ENCODE measurements at regions not wholly inside any gene's neighbourhood (a gene's known extent, or its start where the extent isn't known, plus 50 kb on each side); places are given as distances from the start of the nearest gene placed in this dataset.

DNA sequence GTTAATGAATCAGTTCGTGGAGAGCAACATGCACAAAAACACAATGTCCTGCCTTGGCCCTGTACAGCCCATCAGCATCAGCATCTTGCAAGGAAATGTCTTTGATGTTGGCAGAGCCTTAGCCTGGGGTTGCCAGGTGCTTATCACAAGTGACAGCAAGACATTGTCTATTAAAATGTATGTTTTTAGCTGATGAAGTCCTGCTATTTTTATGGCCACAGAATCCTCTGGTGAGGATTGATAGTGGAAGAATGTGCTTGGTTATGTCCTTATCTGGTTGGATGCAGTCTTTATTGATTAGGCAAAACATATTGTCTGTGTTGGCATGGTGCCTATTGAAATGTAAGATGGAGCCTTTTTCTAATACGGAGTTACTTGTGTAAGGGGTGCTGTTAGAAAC lies 1427.0 kb upstream of the MIR17HG start:
- no peaks in the 10 kb centered on the region for H3K4me1 Mint-ChIP-seq (ENCODE audit: low read depth)
- H3K27ac Mint-ChIP-seq: no peak overlapping the region
- no peak for DNase-seq
- no peak for ATAC-seq (replicated peaks in 1 of 2)
- no peaks in the 10 kb centered on the region for H3K27me3 Mint-ChIP-seq (ENCODE audit: low read depth)
- no peaks in the 10 kb centered on the region for H3K36me3 Mint-ChIP-seq (ENCODE audit: insufficient read depth in 2 of 2)
- peaks cover 6 to 12% of the 10 kb centered on the region in 2 donors for H3K9me3 Mint-ChIP-seq
- no peak overlapping the region for H3K4me3 Mint-ChIP-seq

GRCh38 chr13:89923052-89923451 lies 1424.4 kb upstream of the MIR17HG start:
- peaks cover 8 to 12% of the 10 kb centered on the region in 2 donors for H3K9me3 Mint-ChIP-seq
- ATAC-seq (replicated peaks in 1 of 2) (no peak), DNase-seq (no peak)
- H3K27ac Mint-ChIP-seq: no peak overlapping the region
- no peaks in the 10 kb centered on the region for H3K4me1 Mint-ChIP-seq (ENCODE audit: low read depth)
- H3K27me3 Mint-ChIP-seq (ENCODE audit: low read depth): no peaks in the 10 kb centered on the region
- H3K4me3 Mint-ChIP-seq: no peak overlapping the region
- no peaks in the 10 kb centered on the region for H3K36me3 Mint-ChIP-seq (ENCODE audit: insufficient read depth in 2 of 2)

GRCh38 chr13:89923736-89924135 lies 1423.8 kb upstream of the MIR17HG start:
- peaks cover 8 to 12% of the 10 kb centered on the region in 2 donors for H3K9me3 Mint-ChIP-seq
- H3K27me3 Mint-ChIP-seq (ENCODE audit: low read depth): no peaks in the 10 kb centered on the region
- no peak overlapping the region for H3K4me3 Mint-ChIP-seq
- DNase-seq: no peak
- H3K4me1 Mint-ChIP-seq (ENCODE audit: low read depth): no peaks in the 10 kb centered on the region
- no peak for ATAC-seq (replicated peaks in 1 of 2)
- H3K36me3 Mint-ChIP-seq (ENCODE audit: insufficient read depth in 2 of 2): no peaks in the 10 kb centered on the region
- no peak overlapping the region for H3K27ac Mint-ChIP-seq

DNA sequence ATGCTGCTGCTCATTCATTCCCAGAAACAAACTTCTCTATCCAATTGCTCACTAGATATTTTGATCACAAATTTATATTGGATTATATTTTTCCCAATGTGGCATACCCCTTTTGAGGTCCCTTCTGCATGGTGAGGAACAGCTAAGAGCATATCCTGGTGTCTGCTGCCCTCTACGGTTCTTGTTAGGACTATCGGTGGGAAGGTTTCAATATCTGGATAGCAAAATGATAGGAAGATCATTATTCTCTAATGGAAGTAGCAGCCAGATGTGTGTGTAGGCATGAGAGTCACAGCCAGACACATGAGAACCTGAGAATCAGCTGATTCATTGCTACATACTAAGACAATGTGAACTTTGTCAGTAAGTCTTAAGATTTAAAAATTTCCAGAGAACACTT lies 1422.4 kb upstream of the MIR17HG start:
- Mint-ChIP-seq H3K27ac (no peak overlapping the region), H3K27me3 (ENCODE audit: low read depth) (no peaks in the 10 kb centered on the region), H3K4me1 (ENCODE audit: low read depth) (no peaks in the 10 kb centered on the region), H3K9me3 (peaks cover 9 to 14% of the 10 kb centered on the region in 2 donors), H3K36me3 (ENCODE audit: insufficient read depth in 2 of 2) (no peaks in the 10 kb centered on the region), H3K4me3 (no peak overlapping the region)
- no peak for ATAC-seq (replicated peaks in 1 of 2)
- no peak for DNase-seq

GRCh38 chr13:89930861-89931260 lies 1416.6 kb upstream of the MIR17HG start:
- Mint-ChIP-seq H3K9me3 (peaks cover 10 to 14% of the 10 kb centered on the region in 2 donors), H3K4me3 (no peak overlapping the region), H3K27me3 (ENCODE audit: low read depth) (no peaks in the 10 kb centered on the region), H3K36me3 (ENCODE audit: insufficient read depth in 2 of 2) (peaks cover 2 to 4% of the 10 kb centered on the region in 2 donors), H3K27ac (no peak overlapping the region), H3K4me1 (ENCODE audit: low read depth) (no peaks in the 10 kb centered on the region)
- ATAC-seq (replicated peaks in 1 of 2) (no peak), DNase-seq (no peak)

DNA sequence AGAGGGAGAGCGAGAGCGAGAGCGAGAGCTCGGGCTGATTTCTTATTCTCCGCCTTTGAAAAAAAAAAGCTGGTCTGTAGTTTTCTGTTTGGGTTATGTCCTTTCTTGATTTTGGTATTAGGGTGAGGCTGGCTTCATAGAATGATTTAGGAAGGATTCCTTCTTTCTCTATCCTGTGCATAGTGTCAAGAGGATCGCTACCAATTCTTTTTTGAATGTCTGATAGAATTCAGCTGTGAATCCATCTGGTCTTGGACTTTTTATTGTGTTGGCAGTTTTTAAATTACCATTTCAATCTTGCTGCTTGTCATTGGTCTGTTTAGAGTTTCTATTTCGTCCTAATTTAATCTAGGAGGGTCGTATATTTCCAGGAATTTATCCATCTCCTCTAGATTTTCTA lies 1414.6 kb upstream of the MIR17HG start:
- ATAC-seq (replicated peaks in 1 of 2): no peak
- Mint-ChIP-seq H3K36me3 (ENCODE audit: insufficient read depth in 2 of 2) (peaks cover 2 to 4% of the 10 kb centered on the region in 2 donors), H3K9me3 (peaks cover 10 to 12% of the 10 kb centered on the region in 2 donors), H3K4me3 (no peak overlapping the region), H3K4me1 (ENCODE audit: low read depth) (no peaks in the 10 kb centered on the region), H3K27me3 (ENCODE audit: low read depth) (no peaks in the 10 kb centered on the region), H3K27ac (no peak overlapping the region)
- DNase-seq: no peak

GRCh38 chr13:89936256-89936655 lies 1411.2 kb upstream of the MIR17HG start:
- Mint-ChIP-seq H3K27me3 (ENCODE audit: low read depth) (no peaks in the 10 kb centered on the region), H3K4me1 (ENCODE audit: low read depth) (no peaks in the 10 kb centered on the region), H3K9me3 (peaks cover 8 to 10% of the 10 kb centered on the region in 2 donors), H3K27ac (no peak overlapping the region), H3K36me3 (ENCODE audit: insufficient read depth in 2 of 2) (peaks cover 2 to 4% of the 10 kb centered on the region in 2 donors), H3K4me3 (no peak overlapping the region)
- DNase-seq: no peak
- ATAC-seq (replicated peaks in 1 of 2): no peak

GRCh38 chr13:89937420-89937819 lies 1410.1 kb upstream of the MIR17HG start:
- no peak for ATAC-seq (replicated peaks in 1 of 2)
- Mint-ChIP-seq H3K27ac (no peak overlapping the region), H3K9me3 (peaks cover 8 to 10% of the 10 kb centered on the region in 2 donors)

DNA sequence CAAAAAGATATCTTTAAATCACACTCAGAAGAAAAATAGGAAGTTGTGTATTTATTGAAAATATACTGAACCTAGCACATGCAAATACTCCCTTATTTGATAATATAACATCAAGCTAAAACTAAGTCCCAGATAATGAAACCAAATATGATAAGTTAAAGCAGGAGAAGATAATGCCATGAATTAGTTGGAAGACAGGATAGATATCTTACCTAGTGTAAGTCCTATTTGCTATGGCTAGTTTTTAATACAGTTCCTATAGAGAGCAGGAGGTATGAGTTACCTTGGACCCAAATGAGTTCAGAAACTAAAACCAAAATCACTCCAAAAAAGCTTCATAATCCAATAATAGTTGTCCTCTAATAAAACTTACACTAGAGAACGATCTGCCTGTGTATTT lies 1407.1 kb upstream of the MIR17HG start:
- Mint-ChIP-seq H3K4me3 (no peak overlapping the region), H3K27ac (no peak overlapping the region), H3K36me3 (ENCODE audit: insufficient read depth in 2 of 2) (no peaks in the 10 kb centered on the region), H3K9me3 (peaks cover 4 to 6% of the 10 kb centered on the region in 2 donors), H3K27me3 (ENCODE audit: low read depth) (no peaks in the 10 kb centered on the region), H3K4me1 (ENCODE audit: low read depth) (no peaks in the 10 kb centered on the region)
- ATAC-seq (replicated peaks in 1 of 2): no peak
- DNase-seq: no peak

More at GRCh38 chr13:89937420-89937819, 1410.1 kb upstream of the MIR17HG start:
- no peaks in the 10 kb centered on the region for H3K4me1 Mint-ChIP-seq (ENCODE audit: low read depth)
- no peak overlapping the region for H3K4me3 Mint-ChIP-seq
- H3K27me3 Mint-ChIP-seq (ENCODE audit: low read depth): no peaks in the 10 kb centered on the region
- peaks cover 2 to 4% of the 10 kb centered on the region in 2 donors for H3K36me3 Mint-ChIP-seq (ENCODE audit: insufficient read depth in 2 of 2)
- no peak for DNase-seq

- peaks cover 2 to 3% of the 10 kb centered on the region in 2 donors for H3K9me3 Mint-ChIP-seq
- H3K27me3 Mint-ChIP-seq (ENCODE audit: low read depth): no peaks in the 10 kb centered on the region
- no peak for DNase-seq
- peaks cover 0 to 2% of the 10 kb centered on the region in 2 donors for H3K36me3 Mint-ChIP-seq (ENCODE audit: insufficient read depth in 2 of 2)
- H3K4me3 Mint-ChIP-seq: no peak overlapping the region
- ATAC-seq (replicated peaks in 1 of 2): no peak
- H3K4me1 Mint-ChIP-seq (ENCODE audit: low read depth): no peaks in the 10 kb centered on the region
- H3K27ac Mint-ChIP-seq: no peak overlapping the region
Measured at GRCh38 chr13:89943139-89943538, 1404.3 kb upstream of the MIR17HG start.

DNA sequence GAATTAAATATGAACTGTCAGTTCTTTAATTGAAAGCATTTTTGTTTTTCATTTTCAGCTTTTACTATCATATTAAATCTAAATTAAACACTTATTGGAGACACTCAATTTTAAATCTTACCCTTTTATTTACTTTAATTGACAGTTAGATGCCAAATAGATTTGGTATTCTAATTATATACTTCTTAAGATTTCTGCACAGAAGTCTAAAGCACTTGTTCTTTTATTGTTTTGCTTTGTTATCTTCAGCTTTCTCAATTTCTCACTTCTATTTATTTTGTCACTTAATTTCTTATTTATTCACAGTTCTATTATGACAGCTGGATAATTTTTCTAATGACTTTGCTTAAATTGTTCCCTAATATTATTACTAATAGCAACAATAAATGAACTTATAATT lies 1397.3 kb upstream of the MIR17HG start:
- H3K27me3 Mint-ChIP-seq (ENCODE audit: low read depth): no peaks in the 10 kb centered on the region
- peaks cover 0 to 2% of the 10 kb centered on the region in 2 donors for H3K36me3 Mint-ChIP-seq (ENCODE audit: insufficient read depth in 2 of 2)
- H3K9me3 Mint-ChIP-seq: peaks cover 7 to 11% of the 10 kb centered on the region in 2 donors
- H3K4me3 Mint-ChIP-seq: no peak overlapping the region
- no peak for ATAC-seq (replicated peaks in 1 of 2)
- no peaks in the 10 kb centered on the region for H3K4me1 Mint-ChIP-seq (ENCODE audit: low read depth)
- no peak overlapping the region for H3K27ac Mint-ChIP-seq
- no peak for DNase-seq

DNA sequence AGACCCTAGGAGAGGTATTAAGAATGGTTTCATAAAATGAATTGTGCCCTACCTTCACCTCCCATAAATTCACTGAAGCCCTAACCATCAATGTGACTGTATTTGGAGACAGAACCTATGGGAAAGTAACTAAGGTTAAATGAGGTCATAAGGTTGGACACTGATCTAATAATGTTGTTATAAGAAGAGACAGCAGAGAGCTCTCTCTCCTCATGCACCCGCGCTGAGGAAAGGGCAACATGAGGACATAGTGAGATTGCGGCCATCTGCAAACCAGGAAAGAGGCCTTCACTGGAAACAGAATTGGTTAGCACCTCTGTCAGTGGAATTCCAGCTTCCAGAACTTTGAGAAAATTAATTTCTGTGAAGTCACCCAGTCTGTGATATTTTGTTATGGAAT lies 1396.1 kb upstream of the MIR17HG start:
- ATAC-seq (replicated peaks in 1 of 2) (no peak), DNase-seq (no peak)
- H3K9me3 Mint-ChIP-seq: peaks cover 7 to 9% of the 10 kb centered on the region in 2 donors
- no peaks in the 10 kb centered on the region for H3K27me3 Mint-ChIP-seq (ENCODE audit: low read depth)
- no peak overlapping the region for H3K4me3 Mint-ChIP-seq
- H3K36me3 Mint-ChIP-seq (ENCODE audit: insufficient read depth in 2 of 2): peaks cover 0 to 2% of the 10 kb centered on the region in 2 donors
- H3K4me1 Mint-ChIP-seq (ENCODE audit: low read depth): no peaks in the 10 kb centered on the region
- H3K27ac Mint-ChIP-seq: no peak overlapping the region

GRCh38 chr13:89953581-89953980 lies 1393.9 kb upstream of the MIR17HG start:
- Mint-ChIP-seq H3K27ac (no peak overlapping the region), H3K27me3 (ENCODE audit: low read depth) (no peaks in the 10 kb centered on the region), H3K4me1 (ENCODE audit: low read depth) (no peaks in the 10 kb centered on the region), H3K4me3 (no peak overlapping the region), H3K36me3 (ENCODE audit: insufficient read depth in 2 of 2) (no peaks in the 10 kb centered on the region), H3K9me3 (peaks cover 6 to 9% of the 10 kb centered on the region in 2 donors)
- DNase-seq: no peak
- no peak for ATAC-seq (replicated peaks in 1 of 2)

DNA sequence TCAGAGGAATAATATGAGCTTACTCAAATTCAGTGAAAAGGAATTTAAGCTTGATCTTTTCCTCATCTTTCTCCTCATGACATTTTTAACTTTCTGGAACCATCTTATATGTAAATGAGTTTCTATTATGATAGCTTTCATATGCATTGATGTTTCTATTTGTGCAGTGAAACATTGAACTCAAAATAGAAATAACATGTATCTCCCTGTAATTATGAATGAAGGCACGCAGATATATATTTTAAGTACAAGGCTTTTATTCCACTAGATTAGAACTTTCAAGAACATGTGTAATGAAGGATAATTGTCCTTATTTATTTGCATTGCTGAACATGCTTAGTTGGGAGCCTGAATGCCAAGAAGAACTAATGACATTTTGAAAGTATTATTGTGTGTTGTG lies 1391.7 kb upstream of the MIR17HG start:
- H3K4me3 Mint-ChIP-seq: no peak overlapping the region

More for the DNA sequence above, 1391.7 kb upstream of the MIR17HG start:
- DNase-seq (no peak), ATAC-seq (replicated peaks in 1 of 2) (no peak)
- peaks cover 9 to 13% of the 10 kb centered on the region in 2 donors for H3K9me3 Mint-ChIP-seq
- H3K27me3 Mint-ChIP-seq (ENCODE audit: low read depth): no peaks in the 10 kb centered on the region
- no peaks in the 10 kb centered on the region for H3K4me1 Mint-ChIP-seq (ENCODE audit: low read depth)
- H3K27ac Mint-ChIP-seq: no peak overlapping the region
- H3K36me3 Mint-ChIP-seq (ENCODE audit: insufficient read depth in 2 of 2): no peaks in the 10 kb centered on the region
